Sigmoid colon (tissue), 4 donors: ENCODE measurements at regions not wholly inside any gene's neighbourhood (a gene's known extent, or its start where the extent isn't known, plus 50 kb on each side); places are given as distances from the start of the nearest gene placed in this dataset.

Experiments used
- CTCF ChIP-seq, 4 experiments: fragments of 450-650 bp in 3 of 4; fragments of 200-600 bp in 1 of 4; IDR thresholded peaks; one replicate each; pipeline ENCODE4 v1.5.1; 2016 to 2019; ENCODE audit warnings: antibody characterized with exemption in 4 of 4, mild to moderate bottlenecking in 3 of 4, moderate library complexity in 2 of 4
- EP300 ChIP-seq, 4 donors: sonication (generic); formaldehyde crosslinking; IDR thresholded peaks; one replicate each; pipeline ENCODE4 v1.6.1; 2017; ENCODE audit warnings: antibody characterized with exemption in 4 of 4
- POLR2A ChIP-seq, 2 donors: fragments of 450-650 bp; IDR thresholded peaks; one replicate each; pipeline ENCODE4 v1.6.1; 2016; ENCODE audit warnings: antibody characterized with exemption in 2 of 2, mild to moderate bottlenecking in 2 of 2, moderate library complexity in 2 of 2
- POLR2AphosphoS5 ChIP-seq, 4 donors: sonication (generic); formaldehyde crosslinking; IDR thresholded peaks; one replicate each; pipeline ENCODE4 v1.6.1; 2017; ENCODE audit warnings: antibody characterized with exemption in 4 of 4

DNA sequence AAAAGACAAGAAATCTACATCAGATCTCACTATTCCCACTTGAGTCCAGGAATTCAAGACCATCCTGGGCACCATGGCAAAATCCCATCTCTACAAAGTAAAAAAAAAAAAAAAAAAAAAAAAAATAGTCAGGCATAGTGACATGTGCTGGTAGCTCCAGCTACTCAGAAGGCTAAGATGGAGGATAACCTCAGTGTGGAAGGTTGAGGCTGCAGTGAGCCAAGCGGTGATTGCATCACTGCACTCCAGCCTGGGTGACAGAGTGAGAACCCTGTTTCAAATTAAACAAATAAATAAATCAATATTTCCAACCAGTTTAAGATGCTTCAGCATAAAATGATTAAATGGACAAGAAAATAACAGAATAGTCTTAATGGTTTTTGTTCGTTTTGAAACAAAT lies 197.4 kb downstream of the DSEL start:
- no peak for TF ChIP-seq CTCF (IDR thresholded peaks at IDR 0.05)
- no peak for TF ChIP-seq POLR2A (IDR thresholded peaks at IDR 0.05)
- TF ChIP-seq EP300 (IDR thresholded peaks at IDR 0.05), result no peak
- TF ChIP-seq POLR2AphosphoS5 (IDR thresholded peaks at IDR 0.05), result no peak
